HG03342 (cell line): ENCODE measurements at regions not wholly inside any gene's neighbourhood (a gene's known extent, or its start where the extent isn't known, plus 50 kb on each side); places are given as distances from the start of the nearest gene placed in this dataset.

Source experiments
- ATAC-seq: cut with Tn5 transposase; IDR thresholded peaks from one replicate; pipeline ENCODE4 v1.9.1; 2021; ENCODE audit warnings: mild to moderate bottlenecking, moderate library complexity; ENCODE audit not compliant: unreplicated experiment

GRCh38 chr7:81370822-81371221 lies 399.0 kb downstream of the HGF start:
- no peak for ATAC-seq

GRCh38 chr7:81367326-81367931 lies 402.4 kb downstream of the HGF start:
- ATAC-seq: no peak

DNA sequence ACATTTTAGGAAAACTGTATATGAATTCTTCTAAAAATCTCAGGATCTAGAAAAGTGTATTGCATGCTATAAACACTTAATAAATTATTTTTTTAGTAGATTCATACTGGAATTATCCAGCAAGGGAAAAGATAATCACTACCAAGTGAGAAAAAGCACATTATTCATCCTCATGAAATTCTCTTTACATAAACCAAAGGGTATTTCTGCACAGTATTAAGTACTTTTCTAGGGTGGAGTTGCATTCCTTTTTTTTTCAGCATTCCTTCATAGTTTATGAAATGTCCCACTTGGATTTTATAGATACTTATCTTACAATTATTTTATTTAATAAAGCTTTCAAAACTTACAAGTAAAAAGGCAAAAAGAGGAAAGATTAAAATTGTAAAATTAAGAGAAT lies 403.3 kb downstream of the HGF start:
- no peak for ATAC-seq

DNA sequence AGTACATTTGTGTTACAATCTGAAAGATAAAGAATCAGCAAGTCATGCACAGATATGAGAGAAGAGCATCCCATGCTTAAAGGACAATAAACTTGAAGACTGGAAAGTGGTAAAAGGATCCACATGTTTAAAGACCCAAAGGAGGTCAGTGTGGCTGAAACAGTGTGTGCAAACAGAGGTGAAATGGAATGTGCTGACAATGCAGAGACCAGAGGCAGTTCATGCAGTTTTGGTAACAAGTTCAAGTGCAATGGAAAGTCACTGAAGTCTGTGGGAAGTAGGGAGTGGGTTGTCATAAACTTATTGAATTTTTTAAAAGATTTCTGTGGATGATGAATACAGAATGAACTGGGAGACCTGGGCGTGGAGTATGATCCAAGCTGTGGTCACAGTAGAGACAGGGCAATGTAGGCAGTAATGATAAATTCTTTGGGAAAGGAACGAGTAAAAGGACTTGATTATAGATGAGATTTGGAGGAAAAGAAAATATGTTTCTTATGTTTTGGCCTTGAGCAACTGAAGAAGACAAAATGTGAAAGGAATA lies 408.0 kb downstream of the HGF start:
- ATAC-seq: no peak

DNA sequence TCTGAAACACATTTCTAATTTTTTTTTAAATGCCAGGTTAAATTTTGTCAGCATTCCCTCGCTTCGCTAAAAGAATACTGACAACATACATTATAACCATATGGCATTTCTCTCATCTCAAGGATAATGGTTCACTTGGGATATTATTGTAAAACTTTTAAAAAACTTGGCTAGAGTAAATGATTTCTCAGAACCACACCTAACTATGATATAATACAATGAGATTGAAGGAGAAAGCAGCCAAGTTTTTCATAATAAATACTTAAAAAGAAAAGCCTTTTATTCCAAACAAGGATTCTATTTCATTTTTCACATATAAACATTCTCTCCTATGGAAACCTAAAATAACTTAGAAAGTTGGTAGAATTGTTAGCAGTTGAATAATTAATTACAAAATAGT lies 413.9 kb downstream of the HGF start:
- ATAC-seq: no peak

GRCh38 chr7:81349044-81349443 lies 420.8 kb downstream of the HGF start:
- no peak for ATAC-seq

GRCh38 chr7:81339946-81340345 lies 421.1 kb upstream of the SEMA3C start:
- no peak for ATAC-seq

- no peak for ATAC-seq
These were observed 414.7 kb upstream of the SEMA3C start for GRCh38 chr7:81333536-81333935.

GRCh38 chr7:81333004-81333403 lies 414.2 kb upstream of the SEMA3C start:
- no peak for ATAC-seq

GRCh38 chr7:81331061-81332018 lies 412.5 kb upstream of the SEMA3C start:
- ATAC-seq: no peak

GRCh38 chr7:81330108-81330507 lies 411.3 kb upstream of the SEMA3C start:
- no peak for ATAC-seq

GRCh38 chr7:81327468-81328266 lies 408.8 kb upstream of the SEMA3C start:
- ATAC-seq: no peak

DNA sequence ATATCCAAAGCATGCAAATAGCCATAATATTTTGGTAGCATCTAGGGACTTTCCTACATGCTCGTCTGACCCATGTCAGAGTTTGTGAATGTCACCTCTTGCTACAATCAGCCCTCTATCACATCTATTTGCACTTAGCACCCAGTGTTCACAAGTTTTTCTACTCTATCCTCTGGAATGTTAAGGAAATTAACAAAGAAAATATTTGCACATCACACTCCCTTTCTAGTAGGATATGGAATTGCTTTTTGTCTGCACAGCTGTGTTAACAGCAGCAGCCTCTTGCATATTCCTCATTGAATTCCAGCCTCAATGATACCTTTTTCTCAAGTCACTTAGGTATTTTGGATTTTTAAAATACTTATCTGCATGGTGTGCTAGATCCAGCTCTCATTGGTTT lies 403.1 kb upstream of the SEMA3C start:
- ATAC-seq: no peak

- no peak for ATAC-seq
These were observed 398.9 kb upstream of the SEMA3C start for GRCh38 chr7:81317741-81318140.

DNA sequence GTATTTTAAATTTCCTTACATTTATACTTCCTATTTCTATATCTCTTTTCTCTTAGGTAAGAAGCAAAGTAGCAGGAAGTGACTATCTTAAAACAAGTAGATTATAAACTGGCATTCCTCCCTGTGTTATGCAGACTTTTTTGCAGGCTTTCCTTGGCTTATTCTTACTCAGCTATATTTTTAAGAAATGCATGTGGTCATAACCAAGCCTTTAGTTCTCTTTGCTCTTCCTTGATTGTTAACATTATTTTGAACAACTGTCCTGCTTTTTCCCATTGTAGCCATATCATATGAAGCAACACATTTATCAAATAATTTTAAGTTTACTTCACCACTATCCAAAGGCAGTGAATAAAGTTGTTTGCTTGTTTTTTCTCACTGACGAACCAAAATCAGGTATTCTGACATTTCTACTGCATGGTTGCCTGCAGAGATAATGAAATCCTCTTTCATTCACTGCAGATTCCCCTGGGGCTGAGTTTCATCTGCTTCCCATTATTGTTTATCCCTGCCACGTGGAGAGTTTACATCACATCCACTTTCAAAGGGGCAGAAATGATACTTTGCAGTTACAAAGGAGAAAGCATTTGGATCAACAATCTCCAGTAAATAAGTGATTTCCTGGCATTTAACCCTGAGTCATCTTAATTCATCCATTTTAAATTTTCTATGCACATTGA lies 389.9 kb upstream of the SEMA3C start:
- ATAC-seq: no peak

DNA sequence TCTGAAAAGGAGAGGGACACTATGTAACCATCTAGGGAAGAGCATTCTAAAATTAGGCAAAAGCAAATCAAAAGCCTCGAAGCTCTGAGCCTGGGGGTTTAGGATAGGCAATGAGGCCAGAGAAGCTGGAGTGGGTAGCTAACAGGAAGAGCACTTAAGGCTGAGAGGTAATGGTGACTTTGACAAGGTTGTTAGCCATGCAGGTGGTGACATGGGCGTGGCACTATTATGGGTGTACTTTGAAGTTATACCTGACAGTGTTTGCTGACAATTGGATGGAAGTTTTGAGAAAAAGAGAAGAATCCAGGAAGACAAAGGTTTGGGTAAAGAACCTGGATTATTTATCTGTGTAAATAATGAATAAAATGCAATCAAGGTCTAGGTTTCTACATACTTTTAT lies 383.0 kb upstream of the SEMA3C start:
- ATAC-seq: no peak

GRCh38 chr7:81300753-81301152 lies 381.9 kb upstream of the SEMA3C start:
- ATAC-seq: no peak

GRCh38 chr7:81299711-81300110 lies 380.9 kb upstream of the SEMA3C start:
- ATAC-seq: no peak

DNA sequence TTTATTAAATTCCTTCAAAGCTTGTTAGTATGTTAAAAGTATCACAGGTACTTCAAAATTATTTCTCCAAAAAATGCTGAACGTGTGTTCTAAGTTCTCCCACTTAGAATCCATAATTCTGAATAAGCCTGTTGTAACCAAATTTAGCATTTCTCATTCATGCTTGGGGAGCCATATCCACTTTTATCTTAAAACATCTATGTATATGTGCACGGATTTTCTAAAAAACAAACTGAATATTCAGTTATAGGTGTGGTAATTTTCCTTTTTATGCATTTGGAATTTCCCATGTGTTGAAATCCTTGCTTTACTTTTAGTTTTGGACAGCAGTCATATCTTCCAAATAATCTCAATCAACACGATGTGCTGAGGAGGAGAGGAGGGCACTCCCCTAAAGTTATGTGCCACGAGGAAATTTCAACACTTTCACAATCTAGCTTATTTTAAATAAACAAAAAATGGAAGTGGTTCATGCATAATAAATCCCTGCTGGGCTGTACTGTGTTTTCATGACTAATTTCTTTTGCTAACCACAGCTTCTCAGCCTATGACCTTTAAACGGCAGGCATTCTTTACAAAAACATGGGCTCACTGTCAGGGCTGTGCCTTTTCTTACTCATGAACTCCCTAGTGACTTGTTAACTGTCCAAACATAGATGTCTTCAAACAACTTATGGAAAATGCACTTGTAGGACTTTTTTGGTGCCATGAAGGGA lies 380.3 kb upstream of the SEMA3C start:
- no peak for ATAC-seq

DNA sequence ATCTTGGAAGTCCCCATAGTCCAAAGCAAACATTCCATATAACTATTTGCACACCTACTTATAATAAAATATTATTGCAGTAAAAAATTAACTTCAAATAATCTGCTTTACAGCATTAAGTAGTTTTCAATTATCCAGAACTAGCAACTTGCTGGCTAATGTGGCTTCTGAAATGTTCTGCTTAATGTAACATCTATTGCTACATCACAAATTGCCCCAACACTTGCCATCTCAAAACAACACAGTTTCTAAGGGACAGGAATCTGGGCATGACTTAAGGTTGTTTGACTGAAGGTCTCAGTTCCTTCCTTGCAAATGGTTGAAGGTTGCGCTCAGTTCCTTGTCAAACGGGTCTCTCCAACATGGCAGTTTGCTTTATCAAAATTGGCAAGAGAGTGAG lies 378.5 kb upstream of the SEMA3C start:
- no peak for ATAC-seq
